GM21447 (cell line): ENCODE measurements at regions not wholly inside any gene's neighbourhood (a gene's known extent, or its start where the extent isn't known, plus 50 kb on each side); places are given as distances from the start of the nearest gene placed in this dataset.
"Not testable (repeated sequence)": the region's sequence is repeated elsewhere in the genome, so short reads cannot be mapped to it uniquely, and the experiment has no call there.

Experiments used
- ATAC-seq: cut with Tn5 transposase; IDR thresholded peaks from one replicate; pipeline ENCODE4 v1.9.1; 2021; ENCODE audit not compliant: unreplicated experiment

DNA sequence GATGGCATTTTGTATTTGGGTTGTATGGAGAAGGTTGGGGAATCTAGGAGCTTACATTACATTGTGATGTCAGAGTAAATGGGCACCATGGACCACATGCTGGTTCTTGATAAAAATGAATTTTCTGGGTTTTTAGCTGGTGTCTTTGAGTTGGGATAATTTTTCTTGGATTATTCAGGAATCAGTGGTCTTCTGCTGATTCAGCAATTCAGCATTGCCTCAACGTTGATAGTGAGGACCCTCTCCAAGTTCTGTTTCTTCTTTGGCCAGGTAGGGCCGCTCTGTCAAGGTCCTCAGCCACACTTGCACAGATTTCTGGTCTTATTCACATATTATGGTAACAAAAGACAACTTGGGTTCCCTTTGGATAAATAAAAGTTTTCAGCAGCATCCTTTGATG is 312.0 kb upstream of the TPK1 start:
- no peak for ATAC-seq

GRCh38 chr7:145143685-145144084 is 307.8 kb upstream of the TPK1 start:
- ATAC-seq: no peak

DNA sequence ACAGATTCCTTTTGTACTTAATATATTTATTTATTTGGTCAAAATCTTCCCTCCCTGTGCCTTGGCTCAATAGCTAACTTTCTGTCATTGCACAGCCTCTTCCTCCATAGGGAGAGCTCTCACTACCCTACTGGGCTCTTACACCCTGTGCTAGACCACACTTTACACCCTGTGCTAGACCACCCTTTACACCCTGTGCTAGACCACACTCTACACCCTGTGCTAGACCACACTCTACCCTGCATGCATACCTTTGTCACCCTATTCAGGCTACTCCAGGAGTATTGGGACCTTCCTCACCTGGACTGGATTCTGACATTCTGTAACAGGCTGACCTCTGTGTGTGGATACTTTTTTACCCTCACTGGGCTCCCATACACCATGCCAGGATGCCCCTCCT is 298.5 kb upstream of the TPK1 start:
- ATAC-seq: no peak

GRCh38 chr7:145123502-145123901 is 287.6 kb upstream of the TPK1 start:
- ATAC-seq: no peak

DNA sequence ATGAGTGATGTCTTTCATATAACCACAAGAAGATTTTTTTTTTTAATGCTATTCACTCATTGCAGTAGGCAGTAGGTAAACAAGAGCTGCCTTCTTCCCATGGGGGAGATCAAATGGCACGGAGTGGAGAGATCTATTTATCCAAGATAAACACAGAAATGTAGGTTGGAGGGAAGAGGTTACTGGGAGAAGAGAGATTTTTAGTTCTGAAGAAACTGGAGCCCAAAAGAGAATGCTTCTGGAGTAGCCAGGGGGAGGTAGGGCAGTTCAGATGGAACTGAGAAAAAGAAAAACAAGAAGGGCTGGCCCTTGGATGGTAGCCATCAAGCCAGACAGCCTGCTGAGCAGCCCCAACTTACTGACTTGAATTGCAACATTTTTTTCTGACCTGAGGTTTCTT is 270.1 kb upstream of the TPK1 start:
- ATAC-seq: no peak

GRCh38 chr7:145105561-145105960 is 269.7 kb upstream of the TPK1 start:
- no peak for ATAC-seq

DNA sequence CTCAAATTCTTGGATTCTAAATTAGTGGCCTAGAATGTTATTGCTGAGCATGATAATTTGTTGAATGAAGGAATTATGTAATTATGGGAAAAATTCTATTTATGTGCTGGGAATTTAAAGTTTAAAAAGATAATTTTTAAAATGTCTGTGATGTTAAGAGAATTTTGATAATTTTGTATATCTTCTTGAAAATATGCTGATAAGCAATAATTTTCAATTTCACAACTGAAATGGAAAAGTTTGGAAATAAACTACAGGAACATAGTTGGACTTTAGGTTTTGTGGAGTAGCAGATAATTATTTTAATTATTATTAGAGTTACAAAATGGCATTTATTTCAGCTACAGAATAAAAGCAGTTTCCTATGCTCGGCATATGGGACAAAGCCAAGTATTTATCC is 268.5 kb upstream of the TPK1 start:
- ATAC-seq: no peak

GRCh38 chr7:145102199-145102598 is 266.3 kb upstream of the TPK1 start:
- ATAC-seq: not testable (repeated sequence)

GRCh38 chr7:145092766-145093165 is 256.9 kb upstream of the TPK1 start:
- ATAC-seq: no peak

GRCh38 chr7:145088111-145088745 is 252.4 kb upstream of the TPK1 start:
- no peak for ATAC-seq

GRCh38 chr7:145082366-145083161 is 246.7 kb upstream of the TPK1 start:
- peak; percentile 67 for ATAC-seq

DNA sequence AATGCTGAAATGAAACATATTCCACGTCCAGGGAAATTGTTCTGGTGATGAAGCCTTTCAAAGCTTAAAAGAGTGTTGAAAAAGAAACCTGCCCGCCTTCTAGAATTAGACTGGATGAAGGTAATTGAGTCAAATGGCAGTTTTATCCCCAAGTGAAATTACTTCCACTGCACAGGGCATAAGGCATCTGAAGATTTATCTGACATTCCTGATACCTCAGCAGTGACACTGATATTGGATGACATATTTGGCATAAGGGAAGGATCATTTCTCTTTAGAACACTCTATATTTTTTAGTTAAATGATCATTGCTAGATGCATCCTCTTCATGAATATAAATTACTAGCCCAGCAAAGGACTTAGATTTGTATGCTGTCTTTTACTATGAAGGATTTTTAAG is 229.6 kb upstream of the TPK1 start:
- no peak for ATAC-seq

DNA sequence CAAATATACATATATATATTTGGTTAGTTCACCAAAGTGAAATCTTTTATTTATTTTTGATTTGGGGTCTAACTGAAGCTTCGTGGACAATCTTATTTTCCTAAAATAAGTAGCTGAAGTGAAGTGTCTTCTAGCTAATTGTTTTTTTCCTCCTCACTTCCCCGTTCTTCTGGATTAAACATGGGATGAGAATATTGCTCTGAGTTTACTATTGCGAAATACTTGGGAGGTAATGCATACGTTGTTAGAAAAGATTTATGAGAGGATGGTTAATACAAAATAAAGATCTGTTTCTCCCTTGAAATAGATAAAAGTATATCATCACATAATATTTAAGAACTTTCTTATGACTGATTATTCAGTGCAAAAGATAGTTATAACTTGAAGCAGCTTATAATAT is 228.3 kb upstream of the TPK1 start:
- ATAC-seq: no peak

- no peak for ATAC-seq
These were observed 217.9 kb upstream of the TPK1 start for GRCh38 chr7:145053781-145054180.

DNA sequence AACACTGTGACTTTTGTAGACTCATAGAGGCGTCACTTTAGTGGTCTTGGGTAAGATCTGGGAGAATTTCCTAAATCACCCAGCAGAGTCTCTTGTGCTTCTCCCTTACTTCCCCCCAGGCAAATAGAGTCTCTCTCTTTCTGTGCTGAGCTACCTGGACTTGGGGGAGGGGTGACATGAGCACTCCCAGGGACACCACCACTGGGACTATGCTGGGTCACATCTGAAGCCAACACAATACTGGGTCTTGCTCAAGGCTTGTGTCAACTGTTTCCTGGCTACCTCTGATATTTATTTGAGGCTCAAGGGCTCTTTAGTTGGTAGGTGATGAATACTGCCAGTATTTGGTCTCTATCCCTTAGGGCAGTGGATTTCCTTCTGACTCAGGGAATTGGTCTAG is 214.6 kb upstream of the TPK1 start:
- ATAC-seq: no peak

GRCh38 chr7:145036604-145037405 is 201.0 kb upstream of the TPK1 start:
- peak; percentile 95 for ATAC-seq

DNA sequence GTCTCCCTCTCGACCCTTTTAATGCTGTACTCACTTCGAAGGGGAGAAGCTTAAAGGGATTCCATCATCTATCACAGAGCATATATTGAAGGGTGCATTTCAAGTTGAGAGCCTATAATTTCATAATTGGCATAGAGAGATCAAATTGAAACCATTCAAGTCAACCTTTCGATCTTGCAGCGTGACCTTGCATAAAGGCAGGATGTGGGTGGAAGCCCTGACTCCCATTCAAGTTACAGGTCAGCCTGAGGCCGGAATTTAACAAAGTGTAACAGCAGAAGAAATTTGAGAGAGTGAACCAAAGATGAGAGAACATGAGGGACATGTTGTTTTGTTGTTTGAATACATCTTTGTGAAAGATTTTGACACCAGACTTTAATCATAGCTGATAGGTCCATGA is 195.3 kb upstream of the TPK1 start:
- ATAC-seq: no peak

GRCh38 chr7:145030754-145031153 is 194.9 kb upstream of the TPK1 start:
- ATAC-seq: no peak

- no peak for ATAC-seq
These were observed 184.6 kb upstream of the TPK1 start for GRCh38 chr7:145020454-145020853.

DNA sequence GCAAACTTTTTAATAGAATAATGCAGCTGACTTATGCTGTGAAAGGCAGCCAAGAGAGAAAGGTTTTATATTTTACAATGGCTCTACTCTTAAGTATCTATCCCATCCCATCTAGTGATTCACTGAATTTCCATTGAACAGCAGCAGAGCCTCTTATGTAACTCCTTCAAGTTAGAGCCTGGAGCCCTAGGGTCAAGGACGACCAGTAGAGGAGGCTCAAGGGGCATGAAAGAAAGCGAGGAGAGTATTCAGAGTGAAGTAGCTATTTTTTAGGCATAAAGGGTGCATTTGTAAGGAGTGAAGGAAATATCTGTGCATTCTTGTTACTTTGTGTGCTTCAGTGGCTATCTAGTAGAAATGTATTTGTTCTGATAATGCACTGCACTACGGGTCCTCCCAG is 180.2 kb upstream of the TPK1 start:
- ATAC-seq: no peak

- ATAC-seq: no peak
These were observed 174.0 kb upstream of the TPK1 start for GRCh38 chr7:145009876-145010275.

DNA sequence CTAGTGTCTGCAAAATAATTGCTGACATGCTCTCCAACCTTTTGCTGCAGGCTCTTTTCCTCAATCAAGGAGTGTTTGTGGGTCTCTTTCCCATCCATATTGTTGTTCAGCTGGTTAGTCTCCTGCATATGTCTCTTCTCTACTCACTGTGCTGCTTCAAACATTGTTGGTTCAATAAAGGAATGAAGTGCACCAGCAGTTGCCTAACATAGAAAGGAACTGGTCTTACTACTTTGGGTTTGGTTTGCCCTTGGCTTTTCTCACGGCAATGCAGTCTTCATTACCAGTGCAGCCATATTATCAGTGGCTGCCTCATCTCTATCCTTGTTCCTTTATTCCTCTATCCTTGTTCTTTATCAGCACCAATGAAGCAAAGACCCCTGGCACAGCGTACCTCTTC is 169.7 kb upstream of the TPK1 start:
- no peak for ATAC-seq
